ACHN (cell line): ENCODE measurements at regions not wholly inside any gene's neighbourhood (a gene's known extent, or its start where the extent isn't known, plus 50 kb on each side); places are given as distances from the start of the nearest gene placed in this dataset.

Experiments used
- DNase-seq: peaks from one replicate; pipeline ENCODE4 v3.0.0-alpha.2; 2015
- in situ Hi-C: cut with HindIII; loops from 2 replicates; pipeline ENCODE4 v1.10.0; 2017; ENCODE audit warnings: low sequenced_read_pairs, low pct_ligation_motif_present, low pct_unique_long_range_greater_than_20kb

DNA sequence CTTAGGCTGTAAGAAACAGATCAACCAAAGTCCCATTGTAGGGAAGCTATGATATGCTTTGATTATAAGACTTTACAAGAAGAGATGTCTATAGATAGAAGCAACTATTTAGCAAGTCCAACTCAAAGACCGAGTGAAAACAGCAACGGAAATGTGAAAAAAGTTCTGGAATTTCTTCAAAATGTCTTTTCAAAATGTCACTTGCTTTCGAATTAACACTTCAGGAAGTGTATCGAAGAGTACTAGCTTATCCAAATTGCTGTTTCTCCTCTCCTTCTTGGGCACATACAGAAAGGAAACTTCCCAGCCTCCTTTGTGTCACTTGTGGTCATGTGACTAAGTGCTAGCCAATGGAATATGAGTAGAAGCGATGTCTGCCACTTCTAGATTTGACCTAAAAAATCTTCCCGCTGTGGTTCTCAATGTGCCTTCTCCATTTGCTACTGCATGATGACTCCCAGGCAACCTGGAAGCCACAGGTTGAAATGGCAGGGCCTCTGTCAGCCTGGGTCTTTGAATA is 89.9 kb downstream of the TSEN15 start:
- in situ Hi-C loops: no loop called here
- no peak for DNase-seq

DNA sequence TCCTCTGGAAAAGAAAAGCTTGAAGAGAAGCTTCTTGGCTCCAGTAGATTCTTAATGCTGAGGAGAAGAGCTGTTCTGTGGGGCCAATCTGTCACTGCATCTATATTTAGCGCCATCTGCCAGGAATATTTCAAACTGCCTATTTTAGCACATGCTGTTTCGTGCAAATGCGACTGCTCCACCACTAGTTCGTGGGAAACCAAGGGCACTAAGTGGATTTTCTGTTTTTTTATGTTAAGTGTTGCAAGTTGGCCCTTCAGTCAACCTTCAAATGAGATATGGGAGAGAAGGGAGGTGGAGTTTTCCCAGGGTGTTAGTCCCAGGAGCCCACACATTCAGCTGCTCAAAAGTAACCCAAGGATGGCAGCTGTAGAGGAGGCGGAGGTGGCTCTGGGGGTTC is 91.9 kb downstream of the TSEN15 start:
- in situ Hi-C loops: no loop called here
- DNase-seq: no peak

DNA sequence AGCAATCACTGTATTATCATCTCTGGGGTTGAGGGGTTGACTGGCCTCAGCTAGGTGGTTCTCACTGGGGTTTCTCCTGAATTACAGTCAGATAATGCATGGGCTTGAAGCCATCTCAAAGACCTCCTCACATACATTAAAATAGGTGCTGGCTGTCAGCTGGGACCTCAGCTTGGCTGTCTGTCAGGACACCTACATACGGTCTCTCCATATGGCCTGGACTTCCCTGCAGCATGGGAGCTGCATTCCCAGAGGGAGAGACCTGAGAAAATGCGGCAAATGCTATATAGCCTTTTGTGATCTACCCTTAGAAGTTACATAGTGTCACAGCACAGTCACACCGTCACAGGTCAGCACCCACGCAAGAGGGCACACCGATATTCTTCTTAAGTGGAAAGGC is 93.6 kb downstream of the TSEN15 start:
- no peak for DNase-seq
- in situ Hi-C loops: no loop called here

DNA sequence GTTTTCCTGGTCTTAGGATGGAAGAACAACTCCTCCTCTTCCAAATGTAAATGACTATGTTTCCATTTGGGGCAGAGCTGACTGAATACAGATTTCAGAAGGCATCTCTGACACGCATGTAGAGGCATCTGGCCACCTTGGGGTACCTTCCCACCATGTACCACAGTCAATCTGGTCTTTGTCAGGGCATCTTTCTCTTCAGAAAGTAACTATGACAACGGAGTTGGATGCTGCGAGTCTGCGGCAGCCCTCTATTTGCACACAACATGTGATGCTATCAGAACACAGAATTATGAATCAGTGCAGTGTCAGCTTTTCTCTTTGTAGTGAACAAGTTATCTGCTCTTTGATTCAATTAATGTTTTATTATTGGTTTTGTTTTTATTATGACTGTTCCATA is 94.7 kb downstream of the TSEN15 start:
- in situ Hi-C loops: no loop called here
- DNase-seq: no peak

DNA sequence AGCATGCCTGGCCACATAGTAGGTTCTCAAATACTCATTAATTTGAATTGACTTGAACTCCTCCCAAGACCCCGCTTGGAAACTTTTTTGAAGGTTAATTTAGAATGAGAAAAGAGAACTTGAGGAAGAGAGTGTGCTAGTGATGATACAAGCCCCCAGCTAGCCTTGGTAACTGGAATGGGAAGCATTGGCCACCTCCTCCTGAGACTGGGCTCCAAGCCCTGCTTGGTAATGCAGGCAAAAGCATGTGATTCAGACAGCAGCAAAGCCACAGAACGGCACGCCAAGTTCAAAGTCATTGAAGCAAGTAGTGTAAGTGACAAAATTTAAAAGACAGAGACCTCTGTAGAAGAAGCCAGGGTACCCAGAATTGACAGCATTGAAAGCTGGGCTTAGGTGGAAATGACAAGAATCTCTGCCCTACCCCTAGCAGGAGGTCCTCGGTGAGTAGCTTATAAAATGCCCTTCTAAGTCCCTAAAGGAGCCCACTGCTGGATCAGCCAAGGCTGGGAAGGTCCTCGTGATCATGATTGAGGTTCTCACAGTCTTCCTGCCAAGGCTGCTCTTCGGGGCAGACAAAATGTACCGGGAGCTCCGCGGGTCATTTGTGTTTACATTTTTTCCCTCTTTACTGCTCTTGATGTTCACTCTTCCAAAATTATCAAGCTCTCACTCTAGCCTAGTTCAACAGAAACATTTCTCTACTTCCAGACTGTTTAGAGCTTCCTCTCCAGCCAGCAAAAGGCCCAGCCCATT is 99.4 kb downstream of the TSEN15 start:
- in situ Hi-C loops: no loop called here
- peak; percentile 19 for DNase-seq

DNA sequence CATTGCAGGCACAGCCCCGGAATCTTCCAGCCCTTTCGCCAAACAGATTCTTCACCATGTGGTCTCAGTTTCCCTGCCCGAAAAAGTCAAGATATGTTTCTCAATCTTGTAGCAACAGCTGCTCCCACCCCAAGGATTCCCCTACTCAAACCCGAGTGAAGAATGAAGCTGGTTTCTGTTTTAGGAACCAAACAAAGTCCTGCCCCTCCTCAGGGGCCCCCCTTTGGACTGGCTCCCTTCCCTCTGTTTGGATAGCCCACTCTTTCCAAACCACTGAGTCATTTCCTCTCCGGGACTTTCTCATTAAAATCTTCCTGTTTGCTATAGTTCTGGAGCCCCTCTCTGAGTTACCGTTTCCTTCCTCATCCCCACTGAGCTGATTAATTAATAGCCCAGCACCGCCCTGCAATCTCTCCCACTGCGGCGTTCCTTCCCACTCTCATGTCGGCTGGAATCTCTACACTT is 100.9 kb downstream of the TSEN15 start:
- in situ Hi-C loops: no loop called here
- peak; percentile 55 for DNase-seq

DNA sequence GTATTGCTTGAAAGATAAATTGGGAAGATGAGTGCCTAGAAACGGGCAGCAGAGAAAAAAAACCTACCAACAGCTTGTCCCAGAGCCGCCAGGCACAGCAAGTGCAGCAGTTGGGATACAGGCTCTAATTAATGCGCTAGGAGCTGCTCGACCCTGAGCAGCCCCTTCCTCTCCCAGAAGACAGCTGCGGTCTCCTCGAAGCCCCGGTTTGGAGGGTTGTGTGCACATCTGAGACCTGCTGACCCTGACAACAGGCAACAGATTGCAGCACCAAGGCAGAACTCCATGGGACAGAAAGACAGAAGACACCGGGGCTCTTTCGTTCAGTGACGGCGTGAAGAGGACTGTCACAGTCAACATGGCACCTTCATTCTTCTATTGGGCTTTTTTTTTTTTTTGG is 101.4 kb downstream of the TSEN15 start:
- in situ Hi-C loops: no loop called here

DNA sequence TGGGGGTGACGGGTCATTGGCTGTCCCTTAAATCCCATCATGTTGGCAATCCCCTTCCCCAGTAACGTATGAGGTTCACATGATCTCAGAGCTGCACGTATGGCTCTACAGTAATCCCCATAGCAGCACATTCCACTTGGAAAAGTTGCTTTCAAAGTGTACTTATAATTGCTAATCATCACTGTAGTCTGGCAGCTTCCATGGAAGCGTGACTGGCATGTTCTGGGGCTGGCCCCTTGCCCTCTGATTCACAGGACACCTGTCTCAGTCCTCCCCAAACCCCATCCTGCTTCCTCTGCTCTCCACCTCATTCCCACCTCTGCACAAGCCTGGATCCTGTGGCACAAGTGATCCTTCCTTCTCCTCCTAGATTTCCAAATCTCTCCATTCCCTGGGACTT is 102.2 kb downstream of the TSEN15 start:
- in situ Hi-C loops: no loop called here
- DNase-seq: no peak

More for the DNA sequence above, 101.4 kb downstream of the TSEN15 start:
- no peak for DNase-seq

DNA sequence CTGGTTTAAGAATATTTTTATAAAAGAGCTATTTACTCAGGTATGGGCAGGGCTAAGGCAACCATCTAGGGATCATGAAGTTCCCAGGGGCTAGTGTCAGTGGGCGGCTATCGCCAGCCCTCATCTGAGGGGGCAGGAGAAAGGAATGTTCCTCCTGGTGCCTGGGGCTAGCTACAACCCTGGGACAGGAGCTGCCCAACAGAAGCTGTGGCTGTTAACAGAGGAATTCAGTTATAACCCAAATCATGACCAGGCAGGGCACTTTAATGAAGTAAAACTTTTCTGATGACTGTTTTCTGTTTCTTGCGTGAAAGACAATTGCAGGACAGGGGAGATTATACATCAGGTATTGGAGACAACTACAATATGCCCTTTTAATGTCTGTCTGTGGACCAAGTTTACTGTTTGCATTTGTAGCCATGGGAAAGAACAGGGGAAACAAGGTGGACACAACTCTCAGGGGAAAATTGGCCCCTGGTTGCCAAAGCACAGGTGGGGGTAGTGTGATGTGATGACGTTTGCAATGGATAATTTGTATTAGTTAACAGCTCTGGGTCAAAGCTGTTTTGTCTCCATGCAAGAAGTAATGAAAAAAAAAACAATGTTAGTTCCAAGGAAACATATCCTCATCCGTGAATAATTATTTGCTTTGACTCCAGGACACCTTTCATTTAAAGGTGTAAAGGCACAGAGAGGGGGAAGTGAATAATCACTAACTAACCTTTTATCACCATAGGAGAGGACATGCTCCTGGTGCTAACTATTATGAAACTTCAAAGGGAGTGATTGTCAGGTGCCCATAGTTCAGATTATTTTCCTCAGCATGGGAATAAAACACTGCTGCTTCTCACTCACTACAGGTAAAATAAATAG is 105.2 kb downstream of the TSEN15 start:
- DNase-seq: no peak

DNA sequence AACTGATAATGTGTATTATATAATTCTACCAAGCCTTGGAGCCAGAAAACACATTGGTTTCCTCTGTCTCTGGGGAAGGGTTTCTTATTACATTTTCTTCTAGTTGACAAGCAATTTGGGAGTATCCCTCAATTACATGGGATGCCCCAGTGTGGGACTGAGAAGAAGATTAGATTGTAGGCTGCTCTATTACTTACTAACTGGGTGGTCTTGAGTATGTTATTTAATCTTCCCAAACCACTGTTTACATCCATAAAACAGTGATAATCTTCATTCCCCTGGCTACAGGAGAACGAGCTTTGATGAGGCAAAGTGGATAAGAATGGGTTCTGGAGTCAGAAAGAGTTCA is 105.8 kb downstream of the TSEN15 start:
- in situ Hi-C loops: no loop called here
- DNase-seq: no peak

More for the DNA sequence above, 105.2 kb downstream of the TSEN15 start:
- in situ Hi-C loops: no loop called here

DNA sequence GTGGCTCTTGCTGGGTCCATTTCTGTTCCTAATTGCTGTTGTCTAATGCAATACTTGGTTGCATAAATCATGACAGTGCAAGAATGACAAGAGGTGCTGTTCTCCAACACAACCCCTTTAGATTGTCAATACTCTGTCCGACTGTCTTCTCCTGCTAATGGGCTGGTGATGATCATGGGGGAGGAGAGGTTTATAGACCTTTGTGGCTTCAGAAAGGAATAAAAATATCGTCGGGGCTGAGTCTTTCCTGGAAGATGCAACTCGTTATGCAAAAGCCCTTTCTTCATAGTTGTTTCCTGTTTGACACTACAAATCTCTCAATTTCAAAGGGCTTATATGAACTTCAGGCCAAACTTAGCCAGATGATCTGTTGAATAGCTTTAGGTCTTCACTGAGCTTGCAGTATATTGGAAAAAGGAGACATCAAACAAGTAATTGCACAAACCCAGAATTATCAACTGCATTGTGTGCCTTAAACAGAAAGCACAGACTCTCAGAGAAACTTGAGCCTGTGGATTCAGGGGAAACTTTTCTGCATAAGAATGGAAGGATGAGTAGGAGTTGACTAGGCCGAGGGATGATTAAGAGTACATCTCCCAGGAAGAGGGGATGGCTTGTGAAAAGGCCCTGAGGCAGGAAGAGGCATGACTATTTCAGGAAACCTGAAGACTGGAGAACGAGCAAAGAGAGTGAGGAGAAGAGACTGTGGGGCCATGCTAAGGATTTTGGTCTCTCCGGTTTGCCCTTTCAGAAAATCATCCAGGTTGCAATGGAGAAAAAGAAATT is 107.6 kb downstream of the TSEN15 start:
- DNase-seq: no peak
- in situ Hi-C loops: no loop called here

DNA sequence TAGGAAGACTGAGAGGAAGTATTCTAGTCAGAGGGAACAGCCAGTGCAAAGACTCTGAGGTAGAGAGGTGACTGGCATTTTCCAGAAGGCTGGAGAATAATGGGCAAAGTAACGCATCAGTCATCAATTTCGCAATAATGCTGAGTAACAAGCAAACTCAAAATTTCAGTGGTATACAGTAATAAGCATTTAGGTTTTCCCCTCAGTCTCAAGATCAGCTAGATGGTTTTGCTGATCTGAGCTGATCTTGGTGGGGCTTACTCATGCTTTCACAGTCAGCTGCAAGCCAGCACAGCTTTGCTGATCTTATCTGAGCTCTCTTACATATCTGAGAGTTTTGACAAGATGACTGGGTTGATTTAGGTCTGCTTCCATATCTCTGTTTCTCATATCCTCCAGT is 108.7 kb downstream of the TSEN15 start:
- DNase-seq: no peak
- in situ Hi-C loops: no loop called here

DNA sequence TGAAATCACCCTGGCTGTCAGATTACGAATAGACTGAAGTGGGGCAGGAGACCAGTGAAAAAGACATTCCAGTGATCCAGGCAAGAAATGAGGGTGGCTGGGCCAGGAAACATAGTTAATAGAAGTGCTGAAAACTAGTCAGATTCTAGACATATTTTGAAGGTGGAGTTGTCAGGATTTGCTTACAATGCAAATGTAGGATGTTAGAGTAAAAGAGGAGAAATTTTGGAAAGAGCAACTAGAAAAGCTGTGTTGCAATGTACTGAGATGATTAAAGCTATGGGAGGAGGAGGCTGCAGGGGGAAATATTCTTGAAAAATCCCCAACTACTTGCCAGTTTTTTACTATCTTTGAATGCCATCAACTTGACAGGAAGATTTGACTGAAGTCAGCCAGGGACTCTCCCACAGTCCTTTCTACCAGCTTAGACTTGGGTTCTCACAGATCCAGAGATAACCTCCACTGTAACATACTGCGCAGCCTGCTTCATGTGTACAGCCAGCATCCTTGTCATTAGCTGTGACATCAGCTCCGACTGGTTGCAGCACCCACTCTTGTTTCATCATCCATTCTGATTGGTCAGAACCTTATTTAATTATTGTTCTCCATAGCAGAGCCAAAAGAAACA is 109.7 kb downstream of the TSEN15 start:
- in situ Hi-C loops: no loop called here
- no peak for DNase-seq

DNA sequence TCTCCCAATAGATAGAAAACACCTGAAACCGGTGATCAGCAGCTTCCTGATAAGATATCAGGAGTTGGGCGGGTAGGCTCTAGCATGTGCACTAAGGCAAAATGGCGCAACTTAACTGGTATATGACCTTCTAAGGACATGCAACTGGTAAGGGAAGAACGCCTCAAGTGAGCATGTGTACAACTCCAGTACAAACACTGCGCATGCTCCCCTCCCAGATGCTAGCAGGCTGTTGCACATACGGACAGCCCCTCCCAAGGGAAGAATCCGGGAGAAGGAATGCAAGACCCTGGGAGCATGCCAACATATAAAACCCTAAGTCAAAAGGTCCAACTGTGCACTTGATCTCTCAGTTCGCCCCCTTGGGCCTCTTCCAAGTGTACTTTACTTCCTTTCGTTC is 110.8 kb downstream of the TSEN15 start:
- DNase-seq: no peak
- in situ Hi-C loops: no loop called here

DNA sequence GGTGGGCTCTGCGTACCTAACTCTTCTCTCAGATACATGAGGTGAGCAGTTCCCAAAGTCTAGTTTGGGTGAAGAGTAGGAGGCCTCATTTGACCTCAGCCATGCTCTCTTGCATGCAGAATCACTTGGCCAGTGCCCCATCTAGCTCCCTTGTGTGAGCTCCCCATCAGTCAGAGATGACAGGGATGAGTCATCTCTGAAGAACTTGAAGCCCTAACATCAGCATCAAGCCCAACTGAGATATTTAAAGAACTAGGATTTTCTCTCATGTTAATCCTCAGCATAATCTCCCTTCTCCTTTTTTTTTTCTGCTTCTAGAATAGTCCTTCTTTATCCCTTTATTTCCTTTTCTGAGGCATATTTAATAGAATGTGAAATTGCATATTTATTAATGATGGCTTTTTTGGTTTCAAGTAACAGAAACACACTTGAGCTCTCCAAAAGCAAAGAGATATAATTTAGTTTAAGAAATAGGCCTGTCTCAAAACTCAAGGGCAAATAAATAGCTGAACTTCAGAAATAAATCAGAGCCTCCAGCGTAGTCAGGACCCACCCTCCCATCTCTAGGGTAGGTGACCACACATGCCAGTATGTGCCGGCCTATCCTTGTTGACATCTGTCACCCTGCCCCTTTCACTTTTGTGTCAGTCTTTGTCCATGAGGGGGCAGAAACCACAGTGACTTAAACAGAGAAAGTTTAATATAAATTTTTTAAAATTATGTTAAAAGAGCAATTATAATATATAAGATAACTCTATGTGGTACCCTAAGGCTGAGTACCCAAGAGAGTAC is 112.3 kb downstream of the TSEN15 start:
- in situ Hi-C loops: no loop called here
- DNase-seq: peak; percentile 40

DNA sequence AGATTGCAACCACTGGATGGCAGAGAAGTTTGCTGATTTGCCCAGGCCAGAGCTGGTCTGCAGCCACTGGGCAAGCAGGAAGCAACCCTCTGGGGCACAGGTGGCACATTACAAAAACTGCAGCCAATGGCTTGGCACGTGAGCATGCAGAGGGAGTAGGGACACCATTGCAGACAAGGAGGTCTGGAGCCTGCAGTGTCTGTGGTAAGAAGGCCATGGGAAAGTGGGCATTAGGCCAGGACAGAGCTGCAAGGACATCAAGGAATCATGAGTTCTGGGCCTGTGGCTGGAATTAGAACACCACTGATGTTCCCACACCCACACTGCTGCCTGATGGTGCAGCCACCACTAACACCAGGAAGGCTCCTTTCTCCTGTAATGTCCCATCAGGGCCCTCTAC is 113.0 kb downstream of the TSEN15 start:
- no peak for DNase-seq
- in situ Hi-C loops: no loop called here

DNA sequence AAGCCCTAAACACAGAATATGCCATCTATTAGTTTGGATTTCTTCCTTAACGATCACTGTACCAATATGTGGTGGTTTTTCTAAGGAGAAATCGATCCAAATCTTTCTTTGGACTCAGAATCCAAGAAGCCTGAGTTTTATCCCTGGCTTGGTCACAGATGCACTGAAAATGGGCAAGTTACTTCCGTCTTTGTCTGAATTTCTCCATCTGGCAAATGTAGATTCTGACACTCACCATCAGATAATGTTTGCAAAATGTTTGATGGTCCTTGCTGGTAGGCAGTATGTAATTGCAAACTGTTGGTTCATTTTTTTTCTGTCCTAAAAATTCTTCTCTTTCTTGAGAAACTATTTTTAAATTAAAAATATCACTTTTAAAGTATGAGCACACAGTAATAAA is 115.0 kb downstream of the TSEN15 start:
- in situ Hi-C loops: no loop called here

DNA sequence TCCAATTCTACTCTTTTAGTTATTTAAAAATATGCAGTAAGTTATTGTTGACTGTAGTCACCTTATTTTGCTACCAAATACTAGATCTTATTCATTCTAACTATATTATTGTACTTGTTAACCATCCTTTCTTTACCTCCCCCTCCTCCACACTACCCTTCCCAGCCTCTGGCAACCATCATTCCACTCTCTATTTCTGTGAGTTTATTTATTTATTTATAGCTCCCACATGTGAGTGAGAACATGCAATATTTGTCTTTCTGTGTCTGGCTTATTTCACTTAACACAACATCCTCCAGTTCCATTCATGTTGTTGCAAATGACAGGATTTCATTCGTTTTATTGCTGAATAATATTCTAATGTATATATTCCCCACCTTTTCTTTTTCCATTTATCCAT is 115.8 kb downstream of the TSEN15 start:
- no peak for DNase-seq
- in situ Hi-C loops: no loop called here

More for the DNA sequence above, 115.0 kb downstream of the TSEN15 start:
- DNase-seq: no peak
